ENCODE measurements at regions not wholly inside any gene's neighbourhood (a gene's known extent, or its start where the extent isn't known, plus 50 kb on each side); places are given as distances from the start of the nearest gene placed in this dataset.

DNA sequence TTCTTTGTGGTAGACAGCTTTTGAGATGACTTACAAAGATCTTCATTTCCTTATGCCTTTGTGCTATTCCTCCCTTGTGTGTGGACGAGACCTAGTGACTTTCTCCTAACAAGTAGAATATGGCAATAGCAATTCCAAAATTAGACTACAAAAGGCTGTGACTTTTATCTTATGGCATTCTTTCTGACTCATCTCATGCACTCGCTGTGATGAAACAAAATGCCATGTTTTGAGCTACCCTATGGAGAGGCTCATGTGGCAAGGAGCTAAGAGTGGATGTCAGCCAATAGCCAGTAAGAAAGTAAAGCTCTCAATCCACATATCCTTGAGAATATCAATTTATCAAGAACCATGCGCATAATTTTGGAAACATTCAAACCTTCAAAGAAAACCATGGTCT, 380.5 kb upstream of the SMC2 start:
- TF ChIP-seq CTCF (IDR thresholded peaks at IDR 0.05; ENCODE audit: low read depth, low read length) (no peak), EZH2phosphoT487 (IDR thresholded peaks at IDR 0.05; ENCODE audit: low read depth) (no peak)
- no peak overlapping the region for H3K4me3 ChIP-seq (ENCODE audit: low read length)
- no peaks in the 10 kb centered on the region for H3K27me3 ChIP-seq (ENCODE audit: low read depth, low read length)
- no peaks in the 10 kb centered on the region for H3K79me2 ChIP-seq (ENCODE audit: low read length)
- no peak overlapping the region for H3K9ac ChIP-seq (ENCODE audit: low read length)
- no peaks in the 10 kb centered on the region for H3K36me3 ChIP-seq (replicated peaks; ENCODE audit: low read depth, low read length)
- no peak overlapping the region for H2AFZ ChIP-seq (ENCODE audit: low read depth, low read length)
- no peaks in the 10 kb centered on the region for H4K20me1 ChIP-seq (ENCODE audit: insufficient read depth, low read length)
- no peaks in the 10 kb centered on the region for H3K4me1 ChIP-seq (ENCODE audit: low read length)
- no peak overlapping the region for H3K4me2 ChIP-seq (ENCODE audit: low read length)
- no peaks in the 10 kb centered on the region for H3K9me3 ChIP-seq (ENCODE audit: insufficient read depth, low read length)
- no peak overlapping the region for H3K27ac ChIP-seq (ENCODE audit: low read length)

- H3K9ac ChIP-seq (ENCODE audit: low read length), result no peak overlapping the region
- no peak overlapping the region for H3K27ac ChIP-seq (ENCODE audit: low read length)
- no peaks in the 10 kb centered on the region for H4K20me1 ChIP-seq (ENCODE audit: insufficient read depth, low read length)
- H3K36me3 ChIP-seq (replicated peaks; ENCODE audit: low read depth, low read length), result no peaks in the 10 kb centered on the region
- H3K4me3 ChIP-seq (ENCODE audit: low read length), result no peak overlapping the region
- no peaks in the 10 kb centered on the region for H3K79me2 ChIP-seq (ENCODE audit: low read length)
- H3K4me2 ChIP-seq (ENCODE audit: low read length), result no peak overlapping the region
- TF ChIP-seq CTCF (IDR thresholded peaks at IDR 0.05; ENCODE audit: low read depth, low read length), result no peak
- TF ChIP-seq EZH2phosphoT487 (IDR thresholded peaks at IDR 0.05; ENCODE audit: low read depth), result no peak
- H3K27me3 ChIP-seq (ENCODE audit: low read depth, low read length), result no peaks in the 10 kb centered on the region
- H3K9me3 ChIP-seq (ENCODE audit: insufficient read depth, low read length), result no peaks in the 10 kb centered on the region
- H2AFZ ChIP-seq (ENCODE audit: low read depth, low read length), result no peak overlapping the region
- H3K4me1 ChIP-seq (ENCODE audit: low read length), result no peaks in the 10 kb centered on the region
Observed at GRCh38 chr9:103714992-103715391, 379.1 kb upstream of the SMC2 start.

GRCh38 chr9:103721056-103721455, 373.1 kb upstream of the SMC2 start:
- H3K4me2 ChIP-seq (ENCODE audit: low read length), result no peak overlapping the region
- no peak for TF ChIP-seq EZH2phosphoT487 (IDR thresholded peaks at IDR 0.05; ENCODE audit: low read depth)
- no peak for TF ChIP-seq CTCF (IDR thresholded peaks at IDR 0.05; ENCODE audit: low read depth, low read length)
- no peak overlapping the region for H3K9ac ChIP-seq (ENCODE audit: low read length)
- no peaks in the 10 kb centered on the region for H3K9me3 ChIP-seq (ENCODE audit: insufficient read depth, low read length)
- H3K79me2 ChIP-seq (ENCODE audit: low read length), result no peaks in the 10 kb centered on the region
- H3K27me3 ChIP-seq (ENCODE audit: low read depth, low read length), result no peaks in the 10 kb centered on the region
- no peaks in the 10 kb centered on the region for H3K36me3 ChIP-seq (replicated peaks; ENCODE audit: low read depth, low read length)
- H4K20me1 ChIP-seq (ENCODE audit: insufficient read depth, low read length), result no peaks in the 10 kb centered on the region
- H3K4me3 ChIP-seq (ENCODE audit: low read length), result no peak overlapping the region
- H3K27ac ChIP-seq (ENCODE audit: low read length), result no peak overlapping the region
- H3K4me1 ChIP-seq (ENCODE audit: low read length), result no peaks in the 10 kb centered on the region
- H2AFZ ChIP-seq (ENCODE audit: low read depth, low read length), result no peak overlapping the region

GRCh38 chr9:103730866-103731265, 363.2 kb upstream of the SMC2 start:
- H3K27me3 ChIP-seq (ENCODE audit: low read depth, low read length), result no peaks in the 10 kb centered on the region
- no peak overlapping the region for H3K9ac ChIP-seq (ENCODE audit: low read length)
- H3K36me3 ChIP-seq (replicated peaks; ENCODE audit: low read depth, low read length), result no peaks in the 10 kb centered on the region
- H3K4me1 ChIP-seq (ENCODE audit: low read length), result no peaks in the 10 kb centered on the region
- no peaks in the 10 kb centered on the region for H4K20me1 ChIP-seq (ENCODE audit: insufficient read depth, low read length)
- H3K79me2 ChIP-seq (ENCODE audit: low read length), result no peaks in the 10 kb centered on the region
- TF ChIP-seq CTCF (IDR thresholded peaks at IDR 0.05; ENCODE audit: low read depth, low read length) (no peak), EZH2phosphoT487 (IDR thresholded peaks at IDR 0.05; ENCODE audit: low read depth) (no peak)
- no peak overlapping the region for H3K27ac ChIP-seq (ENCODE audit: low read length)
- H3K4me2 ChIP-seq (ENCODE audit: low read length), result no peak overlapping the region
- H3K4me3 ChIP-seq (ENCODE audit: low read length), result no peak overlapping the region
- H3K9me3 ChIP-seq (ENCODE audit: insufficient read depth, low read length), result no peaks in the 10 kb centered on the region
- H2AFZ ChIP-seq (ENCODE audit: low read depth, low read length), result no peak overlapping the region

Measured in OCI-LY3 (cell line).